CD4-positive, alpha-beta T cell treated with Interleukin-21 for 1 hour (primary cell): ENCODE measurements at regions not wholly inside any gene's neighbourhood (a gene's known extent, or its start where the extent isn't known, plus 50 kb on each side); places are given as distances from the start of the nearest gene placed in this dataset.
"Not testable (repeated sequence)": the region's sequence is repeated elsewhere in the genome, so short reads cannot be mapped to it uniquely, and the experiment has no call there.

Experiments used
- DNase-seq: peaks from one replicate; pipeline ENCODE4 v3.0.0-alpha.2; 2020

DNA sequence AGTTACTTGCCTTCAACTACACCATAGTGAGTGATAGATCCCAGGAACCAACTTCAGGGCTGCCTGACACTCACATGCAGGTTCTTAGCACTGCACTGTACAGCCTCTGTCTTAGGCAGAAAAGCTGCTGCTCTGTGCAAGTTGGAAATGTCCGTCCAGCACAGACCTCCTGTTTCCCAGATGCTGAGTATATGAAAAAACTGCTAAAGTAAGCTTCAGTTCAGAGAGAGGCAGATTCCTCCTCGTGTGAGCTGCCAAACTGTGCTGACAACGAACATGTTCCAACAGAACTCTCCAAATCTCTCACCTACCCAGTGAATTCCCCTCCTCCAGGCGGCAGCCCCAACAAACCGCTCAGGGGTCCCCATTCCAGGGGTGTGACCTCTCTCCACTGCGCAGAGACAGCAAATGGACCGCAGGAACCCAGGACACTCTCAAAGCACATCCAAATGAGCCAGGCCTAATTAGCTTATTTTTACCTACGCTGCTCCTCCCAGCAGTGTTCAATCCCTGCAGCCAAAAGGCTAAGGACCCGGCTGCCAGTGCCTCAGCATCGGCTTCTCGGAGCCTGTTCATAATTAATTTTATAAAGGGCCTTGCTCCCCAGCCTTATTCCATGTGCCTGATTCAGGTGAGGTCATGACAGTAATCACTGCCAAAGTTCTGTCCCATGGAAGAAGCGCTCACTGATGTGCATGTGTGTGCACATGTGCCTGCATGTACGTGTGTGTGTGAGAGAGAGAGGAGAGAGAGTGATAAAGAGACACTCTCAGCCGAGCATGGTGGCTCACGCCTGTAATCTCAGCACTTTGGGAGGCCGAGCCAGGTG, 159.5 kb upstream of the AUTS2 start:
- DNase-seq: no peak

DNA sequence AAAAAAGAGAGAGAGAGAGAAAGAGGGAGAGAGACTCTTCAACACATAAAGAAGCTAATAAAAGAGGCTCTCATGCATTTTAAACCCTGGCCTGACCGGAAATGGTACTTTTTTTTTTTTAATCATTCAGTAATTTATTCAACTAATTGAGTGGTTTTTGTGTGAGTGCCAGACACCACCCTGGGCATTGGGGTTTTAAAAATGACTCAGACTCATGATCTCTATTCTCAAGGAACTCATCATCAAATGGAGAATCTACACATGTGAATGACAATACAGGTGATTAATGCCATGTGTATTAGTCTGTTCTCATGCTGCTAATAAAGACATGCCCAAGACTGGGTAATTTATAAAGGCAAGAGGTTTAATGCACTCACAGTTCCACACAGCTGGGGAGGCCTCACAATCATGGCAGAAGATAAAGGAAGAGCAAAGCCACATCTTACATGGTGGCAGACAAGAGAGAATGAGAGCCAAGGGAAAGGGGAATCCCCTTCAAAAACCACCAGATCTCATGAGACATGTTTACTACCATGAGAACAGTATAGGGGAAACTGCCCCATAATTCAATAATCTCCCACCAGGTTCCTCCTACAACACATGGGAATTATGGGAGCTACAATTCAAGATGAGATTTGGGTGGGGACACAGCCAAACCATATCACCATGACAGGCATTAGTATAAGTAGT, 158.5 kb upstream of the AUTS2 start:
- no peak for DNase-seq

GRCh38 chr7:69440976-69441375, 157.3 kb upstream of the AUTS2 start:
- no peak for DNase-seq

DNA sequence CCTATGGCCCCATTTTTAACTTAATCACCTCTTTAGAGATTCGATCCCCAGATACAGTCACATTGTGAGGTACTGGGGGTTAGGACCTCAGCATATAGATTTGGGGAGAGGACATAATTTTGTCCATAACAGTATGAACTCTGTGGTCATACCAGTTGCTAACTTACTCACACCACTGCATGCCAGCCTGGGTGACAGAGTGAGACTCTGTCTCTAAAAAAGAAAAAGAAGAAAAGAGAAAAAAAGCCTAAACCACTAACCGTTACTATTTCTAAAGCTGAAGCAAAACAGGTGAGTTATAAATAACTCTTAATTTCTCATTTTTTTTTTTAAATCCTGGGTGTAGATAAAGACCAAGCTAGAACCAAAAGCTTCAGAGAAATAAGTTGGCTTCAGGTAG, 155.1 kb upstream of the AUTS2 start:
- no peak for DNase-seq

DNA sequence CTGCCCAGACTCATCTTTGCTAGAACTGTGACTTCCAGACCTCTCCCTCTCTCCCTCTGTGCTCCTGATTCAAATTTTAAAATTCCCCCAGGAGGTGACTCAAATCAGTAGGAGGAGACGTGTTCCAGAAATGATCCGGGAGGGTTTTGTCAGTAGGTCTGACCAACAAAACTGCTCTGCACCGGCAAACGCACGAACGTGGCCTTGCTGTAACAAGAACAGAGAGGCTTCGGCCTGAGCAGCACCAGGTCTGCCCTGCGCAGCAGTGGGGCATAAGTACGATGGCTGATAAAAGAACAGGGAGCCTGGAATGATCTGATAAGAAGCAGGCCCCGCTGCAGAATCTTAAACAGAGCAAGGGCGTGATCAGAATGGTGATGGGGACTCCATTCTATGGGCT, 152.7 kb upstream of the AUTS2 start:
- DNase-seq: no peak

- not testable (repeated sequence) for DNase-seq
These were observed 152.1 kb upstream of the AUTS2 start for GRCh38 chr7:69446213-69446612.

GRCh38 chr7:69448071-69448470, 150.2 kb upstream of the AUTS2 start:
- no peak for DNase-seq

GRCh38 chr7:69450456-69450855, 147.8 kb upstream of the AUTS2 start:
- DNase-seq: no peak

- no peak for DNase-seq
These were observed 146.6 kb upstream of the AUTS2 start for GRCh38 chr7:69451715-69452114.

DNA sequence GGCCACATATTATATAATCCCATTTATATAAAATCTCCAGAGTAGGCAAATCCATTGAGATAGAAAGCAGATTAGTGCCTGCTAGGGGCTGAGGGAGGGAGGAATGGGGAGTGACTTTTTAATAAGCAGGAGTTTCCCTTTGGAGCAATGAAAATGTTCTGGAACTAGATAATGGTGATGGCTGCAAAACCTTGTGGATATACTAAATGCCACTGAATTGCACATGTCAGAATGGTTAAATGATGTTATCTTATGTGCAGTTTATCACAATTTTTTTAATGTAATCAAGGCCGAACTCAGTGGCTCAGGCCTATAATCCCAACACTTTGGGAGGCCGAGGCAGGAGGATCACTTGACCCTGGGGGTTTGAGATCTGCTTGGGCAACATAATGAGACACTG, 145.5 kb upstream of the AUTS2 start:
- DNase-seq: no peak

DNA sequence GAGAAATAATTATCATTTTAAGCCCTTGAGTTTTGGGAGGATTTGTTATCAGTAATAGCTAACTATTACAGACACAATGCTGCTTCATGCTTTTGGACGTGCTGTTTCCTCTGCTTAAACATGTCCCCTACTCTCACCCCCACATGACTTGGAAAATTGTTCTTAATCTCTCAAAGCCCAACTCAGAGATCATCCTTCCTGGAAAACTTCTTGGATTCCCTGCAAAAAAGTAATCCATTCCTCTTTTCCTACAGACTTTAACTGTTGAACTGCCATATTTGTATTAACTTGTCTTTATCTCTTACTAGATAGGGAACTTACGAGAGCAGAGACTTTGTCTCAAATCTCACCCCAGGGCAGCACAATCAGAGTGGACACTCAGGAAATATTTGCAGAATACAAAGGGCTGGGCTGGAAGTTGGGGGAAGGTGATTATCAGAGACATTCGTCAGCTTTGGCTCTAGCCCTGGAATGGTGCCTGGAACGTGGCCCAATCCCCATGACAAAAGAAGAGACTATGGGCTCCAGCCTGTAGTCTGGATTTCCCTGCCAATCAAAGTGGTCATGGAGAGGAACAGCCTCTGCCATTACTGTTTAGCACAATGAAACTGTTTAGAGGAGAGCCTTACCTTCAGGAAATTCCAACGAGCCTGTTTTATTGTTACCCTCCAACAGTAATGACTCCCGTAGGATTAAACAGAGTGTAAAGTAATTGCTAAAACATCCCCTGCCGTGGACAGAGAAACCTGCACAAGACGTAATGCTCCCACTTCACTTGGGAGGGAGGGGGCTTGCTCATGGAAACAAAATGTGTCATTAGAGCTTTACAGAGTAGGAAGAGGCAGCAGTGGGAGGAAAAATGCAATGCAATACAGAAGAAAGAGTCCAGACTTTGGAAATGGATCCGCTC, 140.4 kb upstream of the AUTS2 start:
- DNase-seq: no peak

- no peak for DNase-seq
These were observed 134.2 kb upstream of the AUTS2 start for GRCh38 chr7:69464035-69464434.

- no peak for DNase-seq
These were observed 133.0 kb upstream of the AUTS2 start for GRCh38 chr7:69465262-69465661.

DNA sequence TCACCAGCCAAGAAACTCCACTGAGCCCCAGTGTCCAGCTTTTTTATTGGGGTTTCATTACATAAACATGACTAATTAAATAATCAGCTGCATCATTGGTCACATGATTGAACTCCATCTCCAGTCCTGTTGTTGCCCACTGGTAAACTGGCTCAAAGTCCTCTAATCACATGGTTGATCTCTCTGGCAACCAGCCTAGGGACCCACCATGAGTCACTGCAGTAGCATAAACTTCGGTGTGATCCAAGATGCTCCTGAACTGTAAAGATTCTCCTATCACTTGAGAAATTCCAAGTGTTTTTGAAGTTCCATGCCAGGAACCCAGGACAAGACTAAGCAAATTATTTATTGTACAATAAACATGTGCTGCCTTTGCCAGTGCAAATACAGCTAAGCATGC, 130.4 kb upstream of the AUTS2 start:
- DNase-seq: no peak

- no peak for DNase-seq
These were observed 121.9 kb upstream of the AUTS2 start for GRCh38 chr7:69476416-69476815.

GRCh38 chr7:69482676-69483075, 115.6 kb upstream of the AUTS2 start:
- DNase-seq: no peak

GRCh38 chr7:69489533-69489932, 108.7 kb upstream of the AUTS2 start:
- no peak for DNase-seq

DNA sequence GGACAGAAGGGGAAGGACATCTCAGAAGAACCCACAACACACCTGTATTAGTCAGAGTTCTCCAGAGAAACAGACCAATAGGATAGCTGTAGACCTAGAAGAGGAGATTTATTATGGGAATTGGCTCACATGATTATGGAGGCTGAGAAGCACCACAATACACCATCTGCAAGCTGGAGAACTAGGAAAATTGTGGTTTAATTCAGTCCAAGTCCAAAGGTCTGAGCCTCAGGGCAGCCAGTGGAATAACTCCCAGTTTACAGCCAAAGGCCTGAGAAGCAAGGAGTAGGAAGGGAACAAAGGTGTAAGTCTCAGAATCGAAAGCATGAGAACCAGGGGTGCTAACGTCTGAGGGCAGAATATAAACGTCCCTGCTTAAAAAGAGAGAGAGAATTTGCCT, 99.6 kb upstream of the AUTS2 start:
- no peak for DNase-seq

DNA sequence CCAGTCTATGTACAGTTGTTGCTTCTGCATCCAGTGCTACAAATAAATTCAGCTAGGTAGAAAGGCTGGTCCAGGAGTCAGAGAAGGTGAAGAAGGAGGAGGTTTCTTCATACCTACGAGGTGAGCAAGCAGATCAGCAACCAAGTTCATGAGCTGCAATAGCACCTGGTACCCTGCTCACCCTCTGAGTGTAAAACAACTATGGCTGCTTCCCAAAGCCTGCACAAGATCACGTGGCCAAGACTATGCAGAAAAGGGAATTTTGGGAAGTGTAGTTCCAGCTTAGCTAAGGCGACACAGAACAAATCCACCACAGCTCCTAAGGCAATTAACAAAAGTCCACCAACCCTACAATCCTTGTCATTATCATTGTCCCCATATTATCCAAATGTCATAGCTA, 95.9 kb upstream of the AUTS2 start:
- DNase-seq: no peak

- no peak for DNase-seq
These were observed 93.4 kb upstream of the AUTS2 start for GRCh38 chr7:69504733-69505420.

GRCh38 chr7:69508736-69509135, 89.5 kb upstream of the AUTS2 start:
- no peak for DNase-seq

DNA sequence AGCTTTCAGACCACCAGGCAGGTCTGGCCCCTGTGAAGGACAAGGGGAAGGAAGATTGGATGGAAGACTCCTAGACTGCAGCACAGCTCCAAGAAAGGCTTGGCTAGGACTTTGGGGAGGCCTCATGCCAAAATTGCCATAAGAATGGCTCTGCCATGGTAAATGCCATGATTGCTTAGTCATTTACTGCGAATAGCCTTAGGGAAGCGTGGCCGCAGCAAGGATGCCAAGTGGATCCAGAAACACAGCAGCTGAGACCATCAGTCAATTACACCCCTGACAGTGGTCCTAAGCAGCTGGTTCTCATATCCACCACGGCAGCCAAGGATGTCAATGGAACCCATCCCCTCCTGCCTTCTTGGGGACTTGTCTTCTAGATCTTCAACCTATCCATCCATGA, 88.2 kb upstream of the AUTS2 start:
- no peak for DNase-seq
